ENCODE measurements at regions not wholly inside any gene's neighbourhood (a gene's known extent, or its start where the extent isn't known, plus 50 kb on each side); places are given as distances from the start of the nearest gene placed in this dataset.

GRCh38 chr6:26304213-26304796, 60.7 kb upstream of the BTN3A2 start:
- DNase-seq (ENCODE audit: extremely low spot score, unreplicated experiment) = no peak

DNA sequence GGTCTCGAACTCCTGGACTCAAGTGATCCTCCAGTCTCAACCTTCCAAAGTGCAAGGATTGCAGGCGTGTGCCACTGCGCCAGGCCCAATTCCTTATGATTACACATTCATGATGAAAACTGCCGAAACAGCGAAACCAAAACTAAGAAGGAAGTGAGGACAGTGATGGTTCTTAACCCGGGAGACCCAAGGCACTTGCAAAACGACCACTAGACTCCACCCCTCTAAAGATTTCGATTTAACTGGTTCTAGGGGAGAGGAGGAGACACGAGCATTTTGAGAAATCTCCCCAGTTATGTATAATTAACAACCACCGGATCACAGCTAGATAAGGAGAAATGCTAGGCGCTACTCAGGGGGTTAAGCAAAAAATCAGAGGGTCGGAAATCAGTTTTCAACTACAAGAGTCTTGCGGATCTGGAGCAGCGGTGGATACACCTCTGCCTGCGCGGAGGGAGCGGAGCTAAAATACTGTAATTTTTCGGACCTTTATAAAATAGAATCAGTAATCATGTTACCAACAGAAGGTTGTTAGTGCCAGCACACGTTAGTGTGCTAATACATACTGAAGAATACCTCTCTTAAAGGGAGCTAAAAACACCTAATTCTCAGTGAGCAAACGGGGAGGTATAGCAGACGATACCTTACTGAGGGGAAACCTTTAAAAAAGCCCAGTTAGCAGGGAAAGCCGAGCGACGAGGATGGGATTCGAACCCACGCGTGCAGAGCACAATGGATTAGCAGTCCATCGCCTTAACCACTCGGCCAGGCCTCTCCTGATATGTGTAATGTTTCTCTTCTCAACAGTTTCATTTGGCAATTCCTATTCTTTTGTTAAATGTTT, 60.0 kb upstream of the BTN3A2 start:
- peak overlapping the region; percentile 92 for H3K27ac Mint-ChIP-seq
- no peaks in the 10 kb centered on the region for H3K36me3 Mint-ChIP-seq
- peak overlapping the region; percentile 90 for H3K4me3 Mint-ChIP-seq
- no peak for DNase-seq (ENCODE audit: extremely low spot score, unreplicated experiment)
- H3K9me3 Mint-ChIP-seq = no peaks in the 10 kb centered on the region
- H3K4me1 Mint-ChIP-seq (ENCODE audit: unreplicated experiment) = peaks cover 9% of the 10 kb centered on the region
- TF ChIP-seq CTCF (conservative IDR thresholded peaks at IDR 0.05) = no peak
- peaks cover 8% of the 10 kb centered on the region for H3K27me3 Mint-ChIP-seq

More at GRCh38 chr6:26304213-26304796, 60.7 kb upstream of the BTN3A2 start:
- peaks cover 9% of the 10 kb centered on the region for H3K4me1 Mint-ChIP-seq (ENCODE audit: unreplicated experiment)
- no peaks in the 10 kb centered on the region for H3K36me3 Mint-ChIP-seq
- TF ChIP-seq CTCF (conservative IDR thresholded peaks at IDR 0.05) = no peak
- peak overlapping the region; percentile 92 for H3K27ac Mint-ChIP-seq
- H3K4me3 Mint-ChIP-seq = peak overlapping the region; percentile 90
- peaks cover 8% of the 10 kb centered on the region for H3K27me3 Mint-ChIP-seq
- H3K9me3 Mint-ChIP-seq = no peaks in the 10 kb centered on the region

DNA sequence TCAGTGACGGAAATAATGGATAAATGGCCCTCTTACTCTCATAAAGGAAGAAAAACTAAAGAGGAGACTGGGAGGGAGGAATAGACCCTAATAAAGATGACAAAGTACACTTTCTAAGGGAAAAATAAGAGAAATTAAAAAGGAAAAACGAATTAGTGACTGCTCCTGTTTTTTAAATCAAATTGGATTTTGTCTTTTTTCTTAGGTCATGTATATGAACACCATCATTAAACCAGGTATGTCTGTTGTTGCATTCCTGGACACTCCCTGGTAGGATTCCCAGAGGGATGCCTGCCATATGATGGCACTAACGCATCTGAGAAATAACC, 59.4 kb upstream of the BTN3A2 start:
- peak overlapping the region; percentile 92 for H3K27ac Mint-ChIP-seq
- no peaks in the 10 kb centered on the region for H3K9me3 Mint-ChIP-seq

GRCh38 chr6:26306232-26306631, 58.8 kb upstream of the BTN3A2 start:
- no peak for TF ChIP-seq CTCF (conservative IDR thresholded peaks at IDR 0.05)
- H3K27me3 Mint-ChIP-seq = peaks cover 6% of the 10 kb centered on the region
- DNase-seq (ENCODE audit: extremely low spot score, unreplicated experiment) = no peak
- H3K9me3 Mint-ChIP-seq = no peaks in the 10 kb centered on the region
- H3K4me1 Mint-ChIP-seq (ENCODE audit: unreplicated experiment) = peaks cover 9% of the 10 kb centered on the region
- no peaks in the 10 kb centered on the region for H3K36me3 Mint-ChIP-seq
- H3K4me3 Mint-ChIP-seq = no peak overlapping the region
- H3K27ac Mint-ChIP-seq = no peak overlapping the region

More for the DNA sequence above, 59.4 kb upstream of the BTN3A2 start:
- Mint-ChIP-seq H3K4me3 (peak overlapping the region; percentile 90), H3K36me3 (no peaks in the 10 kb centered on the region), H3K4me1 (ENCODE audit: unreplicated experiment) (peaks cover 9% of the 10 kb centered on the region), H3K27me3 (peaks cover 7% of the 10 kb centered on the region)
- DNase-seq (ENCODE audit: extremely low spot score, unreplicated experiment) = no peak
- TF ChIP-seq CTCF (conservative IDR thresholded peaks at IDR 0.05) = no peak

- no peak for TF ChIP-seq CTCF (conservative IDR thresholded peaks at IDR 0.05)
- Mint-ChIP-seq H3K27ac (no peak overlapping the region), H3K27me3 (peaks cover 16% of the 10 kb centered on the region), H3K4me3 (no peak overlapping the region), H3K4me1 (ENCODE audit: unreplicated experiment) (peaks cover 16% of the 10 kb centered on the region), H3K9me3 (no peaks in the 10 kb centered on the region), H3K36me3 (no peaks in the 10 kb centered on the region)
- no peak for DNase-seq (ENCODE audit: extremely low spot score, unreplicated experiment)
These were observed 57.1 kb upstream of the BTN3A2 start for GRCh38 chr6:26307850-26308249.

Data from type B pancreatic cell (in vitro differentiated cells).